ENCODE measurements at regions not wholly inside any gene's neighbourhood (a gene's known extent, or its start where the extent isn't known, plus 50 kb on each side); places are given as distances from the start of the nearest gene placed in this dataset.

- TF ChIP-seq EP300 (IDR thresholded peaks at IDR 0.05) (no peak), CTCF (IDR thresholded peaks at IDR 0.05) (no peak), POLR2A (IDR thresholded peaks at IDR 0.05) (no peak)
These were observed 161.8 kb upstream of the MEF2C start for GRCh38 chr5:89044674-89045200.
